ENCODE measurements at regions not wholly inside any gene's neighbourhood (a gene's known extent, or its start where the extent isn't known, plus 50 kb on each side); places are given as distances from the start of the nearest gene placed in this dataset.

DNA sequence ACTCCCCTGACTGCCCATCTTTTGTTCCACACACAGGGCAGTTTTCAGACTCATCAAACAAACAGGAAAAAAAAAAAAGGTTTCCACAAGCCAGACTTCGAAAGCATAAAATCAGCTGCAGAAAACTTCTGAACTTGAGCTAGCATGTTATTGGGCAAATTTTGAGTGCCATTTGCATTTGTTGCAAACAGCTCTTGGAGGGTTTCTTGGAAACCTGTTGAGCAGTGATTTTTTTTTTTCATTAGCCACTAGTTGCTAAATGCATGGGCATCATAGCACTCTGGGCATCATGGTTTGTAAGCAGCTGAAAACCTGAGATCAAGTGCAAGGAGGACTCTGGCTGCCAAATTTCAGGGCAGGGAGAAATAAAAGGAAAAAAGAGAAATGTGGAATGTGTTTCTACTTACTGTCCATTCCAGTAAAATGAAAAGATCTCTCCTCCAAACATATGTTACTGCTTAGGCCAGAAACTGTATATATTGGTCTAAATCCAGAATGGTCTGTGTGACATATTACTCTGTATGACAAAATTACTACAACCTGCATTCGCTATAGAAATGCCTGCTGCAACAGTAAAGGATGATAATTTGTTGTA lies 85.2 kb upstream of the SMIM23 start:
- TF ChIP-seq YY1 (IDR thresholded peaks at IDR 0.05; ENCODE audit: low read depth, low read length) (no peak), KDM5A (IDR thresholded peaks at IDR 0.05; ENCODE audit: low read length) (no peak), POLR2A (IDR thresholded peaks at IDR 0.05; ENCODE audit: control extremely low read depth in 1 of 2, low read depth in 2 of 2, low read length in 2 of 2) (no peak), HDAC6 (IDR thresholded peaks at IDR 0.05; ENCODE audit: low read depth, low read length) (no peak), RXRA (IDR thresholded peaks at IDR 0.05; ENCODE audit: insufficient read depth, low read depth, low read length) (no peak), PHF8 (conservative IDR thresholded peaks at IDR 0.05; ENCODE audit: low read depth, low read length) (no peak), CREB1 (IDR thresholded peaks at IDR 0.05) (no peak), TAF7 (optimal IDR thresholded peaks at IDR 0.05; ENCODE audit: borderline replicate concordance, low read depth, low read length) (no peak), RAD21 (IDR thresholded peaks at IDR 0.05 in 1 of 2, conservative IDR thresholded peaks at IDR 0.05 in 1 of 2; ENCODE audit: low read depth in 2 of 2, low read length in 2 of 2) (no peak)
- TF ChIP-seq, protein P1, sequence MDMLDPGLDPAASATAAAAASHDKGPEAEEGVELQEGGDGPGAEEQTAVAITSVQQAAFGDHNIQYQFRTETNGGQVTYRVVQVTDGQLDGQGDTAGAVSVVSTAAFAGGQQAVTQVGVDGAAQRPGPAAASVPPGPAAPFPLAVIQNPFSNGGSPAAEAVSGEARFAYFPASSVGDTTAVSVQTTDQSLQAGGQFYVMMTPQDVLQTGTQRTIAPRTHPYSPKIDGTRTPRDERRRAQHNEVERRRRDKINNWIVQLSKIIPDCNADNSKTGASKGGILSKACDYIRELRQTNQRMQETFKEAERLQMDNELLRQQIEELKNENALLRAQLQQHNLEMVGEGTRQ (IDR thresholded peaks at IDR 0.05; ENCODE audit: low read length), result no peak
- TF ChIP-seq, protein P2, sequence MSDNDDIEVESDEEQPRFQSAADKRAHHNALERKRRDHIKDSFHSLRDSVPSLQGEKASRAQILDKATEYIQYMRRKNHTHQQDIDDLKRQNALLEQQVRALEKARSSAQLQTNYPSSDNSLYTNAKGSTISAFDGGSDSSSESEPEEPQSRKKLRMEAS (IDR thresholded peaks at IDR 0.05), result no peak
- TF ChIP-seq, protein P3, sequence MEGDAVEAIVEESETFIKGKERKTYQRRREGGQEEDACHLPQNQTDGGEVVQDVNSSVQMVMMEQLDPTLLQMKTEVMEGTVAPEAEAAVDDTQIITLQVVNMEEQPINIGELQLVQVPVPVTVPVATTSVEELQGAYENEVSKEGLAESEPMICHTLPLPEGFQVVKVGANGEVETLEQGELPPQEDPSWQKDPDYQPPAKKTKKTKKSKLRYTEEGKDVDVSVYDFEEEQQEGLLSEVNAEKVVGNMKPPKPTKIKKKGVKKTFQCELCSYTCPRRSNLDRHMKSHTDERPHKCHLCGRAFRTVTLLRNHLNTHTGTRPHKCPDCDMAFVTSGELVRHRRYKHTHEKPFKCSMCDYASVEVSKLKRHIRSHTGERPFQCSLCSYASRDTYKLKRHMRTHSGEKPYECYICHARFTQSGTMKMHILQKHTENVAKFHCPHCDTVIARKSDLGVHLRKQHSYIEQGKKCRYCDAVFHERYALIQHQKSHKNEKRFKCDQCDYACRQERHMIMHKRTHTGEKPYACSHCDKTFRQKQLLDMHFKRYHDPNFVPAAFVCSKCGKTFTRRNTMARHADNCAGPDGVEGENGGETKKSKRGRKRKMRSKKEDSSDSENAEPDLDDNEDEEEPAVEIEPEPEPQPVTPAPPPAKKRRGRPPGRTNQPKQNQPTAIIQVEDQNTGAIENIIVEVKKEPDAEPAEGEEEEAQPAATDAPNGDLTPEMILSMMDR (IDR thresholded peaks at IDR 0.05; ENCODE audit: control extremely low read depth in 1 of 3, insufficient read depth in 1 of 3, low read depth in 1 of 3, low read length in 3 of 3), result no peak

All from H1 (cell line).